SK-N-SH (cell line): ENCODE measurements at regions not wholly inside any gene's neighbourhood (a gene's known extent, or its start where the extent isn't known, plus 50 kb on each side); places are given as distances from the start of the nearest gene placed in this dataset.
A peak's percentile ranks its signal among the peaks of the same experiment; 100 is the strongest.

Experiments
- CTCF ChIA-PET: fragments of 300-600, 350-600 bp; formaldehyde crosslinking; extraction: SDS; loops from one replicate; lab custom pipeline; 2021; lab: Yijun Ruan, JAX
- POLR2A ChIA-PET: fragments of 350-600 bp; sonication (Branson Sonifier 250); formaldehyde crosslinking; extraction: SDS; loops from one replicate; lab custom pipeline; 2020; ENCODE audit warnings: antibody characterized with exemption, inconsistent platforms; lab: Yijun Ruan, JAX
- DNase-seq: peaks from one replicate; pipeline ENCODE4 v3.0.0; 2012
- H2AFZ ChIP-seq: fragments of 200-600 bp; sonication (generic); 2 replicates; pipeline ENCODE4 v1.8.1; 2016; ENCODE audit warnings: antibody characterized with exemption, mild to moderate bottlenecking, low read depth
- H3F3A ChIP-seq: fragments of 200-600 bp; sonication (generic); replicated peaks from 2 replicates; pipeline ENCODE3; 2016; ENCODE audit warnings: antibody characterized with exemption, mild to moderate bottlenecking; ENCODE audit not compliant: insufficient read depth
- H3K27ac ChIP-seq, 2 experiments: fragments of 200-500 bp in 1 of 2; fragments of 200-600 bp in 1 of 2; sonication (Bioruptor generic) in 1 of 2; sonication (generic), shearing (Covaris generic) in 1 of 2; 2 replicates each; pipeline versions ENCODE4 v1.5.1 to v1.6.1; 2014 to 2016; ENCODE audit warnings: low read depth in 2 of 2, inconsistent platforms in 1 of 2, low read length in 1 of 2, mild to moderate bottlenecking in 1 of 2, mixed read lengths in 1 of 2
- H3K27me3 ChIP-seq: fragments of 200-600 bp; sonication (generic), shearing (Covaris generic); 2 replicates; pipeline ENCODE4 v1.6.1; 2016; ENCODE audit warnings: mixed run types; ENCODE audit not compliant: insufficient read depth
- H3K36me3 ChIP-seq, 2 experiments: fragments of 200-500 bp in 1 of 2; fragments of 200-600 bp in 1 of 2; sonication (Bioruptor generic) in 1 of 2; sonication (generic) in 1 of 2; replicated peaks in 1 of 2; 2 replicates each; pipeline versions ENCODE3 to v1.5.1; 2014 to 2016; ENCODE audit warnings: low read length in 1 of 2, mild to moderate bottlenecking in 1 of 2; ENCODE audit not compliant: insufficient read depth in 2 of 2, control insufficient read depth in 1 of 2
- H3K4me1 ChIP-seq, 2 experiments: fragments of 200-500 bp in 1 of 2; fragments of 200-600 bp in 1 of 2; sonication (Bioruptor generic) in 1 of 2; sonication (generic), shearing (Covaris generic) in 1 of 2; 2 replicates each; pipeline versions ENCODE4 v1.5.1 to v1.6.1; 2014 to 2016; ENCODE audit warnings: low read depth in 1 of 2, low read length in 1 of 2, mixed run types in 1 of 2; ENCODE audit not compliant: insufficient read depth in 2 of 2, control insufficient read depth in 1 of 2
- H3K4me2 ChIP-seq: fragments of 200-600 bp; sonication (generic), shearing (Covaris generic); 2 replicates; pipeline ENCODE4 v1.6.1; 2017; ENCODE audit warnings: mixed run types
- H3K4me3 ChIP-seq, 2 experiments: fragments of 200-500 bp in 1 of 2; fragments of 200-600 bp in 1 of 2; sonication (Bioruptor generic) in 1 of 2; sonication (generic), shearing (Covaris generic) in 1 of 2; 2 replicates each; pipeline versions ENCODE4 v1.5.1 to v1.8.1; 2014 to 2016; ENCODE audit warnings: low read depth in 2 of 2, inconsistent platforms in 1 of 2, low read length in 1 of 2, mild to moderate bottlenecking in 1 of 2, mixed read lengths in 1 of 2, moderate library complexity in 1 of 2
- H3K79me2 ChIP-seq: fragments of 200-600 bp; sonication (generic); 2 replicates; pipeline ENCODE4 v1.8.1; 2017; ENCODE audit warnings: mild to moderate bottlenecking; ENCODE audit not compliant: insufficient read depth
- H3K9ac ChIP-seq: fragments of 200-600 bp; sonication (generic); 2 replicates; pipeline ENCODE4 v1.6.1; 2017; ENCODE audit warnings: mixed run types
- H3K9me2 ChIP-seq: fragments of 200-600 bp; sonication (generic); 2 replicates; pipeline ENCODE4 v1.6.1; 2017; ENCODE audit warnings: mixed run types
- H3K9me3 ChIP-seq: fragments of 200-600 bp; sonication (generic); 2 replicates; pipeline ENCODE4 v1.6.1; 2017; ENCODE audit warnings: mixed run types, mild to moderate bottlenecking, moderate library complexity
- H4K20me1 ChIP-seq: fragments of 200-600 bp; sonication (generic); 2 replicates; pipeline ENCODE4 v1.6.1; 2017; ENCODE audit warnings: mild to moderate bottlenecking, mixed run types; ENCODE audit not compliant: insufficient read depth
- CHD2 ChIP-seq: fragments of 150-350 bp; IDR thresholded peaks from 2 replicates; pipeline ENCODE4 v1.6.1; 2018; ENCODE audit warnings: low read length; ENCODE audit not compliant: partially characterized antibody
- ELF1 ChIP-seq: IDR thresholded peaks from 2 replicates; pipeline ENCODE4 v1.4.0; 2012
- EP300 ChIP-seq, 2 experiments: IDR thresholded peaks; 2 replicates each; pipeline versions ENCODE4 v1.4.0 to v1.6.1; 2012; ENCODE audit warnings: borderline replicate concordance in 1 of 2, low read depth in 1 of 2, low read length in 1 of 2
- GABPA ChIP-seq: IDR thresholded peaks from 2 replicates; pipeline ENCODE4 v1.4.0; 2012; ENCODE audit warnings: low read depth, mild to moderate bottlenecking
- JUND ChIP-seq: IDR thresholded peaks from 2 replicates; pipeline ENCODE4 v1.4.0; 2012
- MAX ChIP-seq: IDR thresholded peaks from 2 replicates; pipeline ENCODE4 v1.4.0; 2012; ENCODE audit warnings: low read depth
- MEF2A ChIP-seq: IDR thresholded peaks from 2 replicates; pipeline ENCODE4 v1.4.0; 2012; ENCODE audit warnings: low read depth, borderline replicate concordance
- MXI1 ChIP-seq: IDR thresholded peaks from 2 replicates; pipeline ENCODE4 v1.6.1; 2012; ENCODE audit warnings: mild to moderate bottlenecking, low read depth, low read length, improper control_type of control experiment
- NFIC ChIP-seq: IDR thresholded peaks from 2 replicates; pipeline ENCODE4 v1.4.0; 2012; ENCODE audit warnings: borderline replicate concordance
- POLR2AphosphoS5 ChIP-seq: IDR thresholded peaks from 2 replicates; pipeline ENCODE4 v1.6.1; 2012; ENCODE audit warnings: low read depth, low read length
- RAD21 ChIP-seq: IDR thresholded peaks from 2 replicates; pipeline ENCODE4 v1.6.1; 2012; ENCODE audit warnings: mild to moderate bottlenecking, low read length
- SMC3 ChIP-seq: IDR thresholded peaks from 2 replicates; pipeline ENCODE4 v1.6.1; 2012; ENCODE audit warnings: low read depth, low read length, improper control_type of control experiment
- TAF1 ChIP-seq: IDR thresholded peaks from 2 replicates; pipeline ENCODE4 v1.6.1; 2012; ENCODE audit warnings: low read depth, mild to moderate bottlenecking, low read length, moderate library complexity, borderline replicate concordance
- TCF12 ChIP-seq: IDR thresholded peaks from 2 replicates; pipeline ENCODE4 v1.4.0; 2012
- TEAD4 ChIP-seq: IDR thresholded peaks from 2 replicates; pipeline ENCODE4 v1.4.0; 2012; ENCODE audit warnings: mild to moderate bottlenecking, borderline replicate concordance; ENCODE audit not compliant: insufficient read depth
- YY1 ChIP-seq: IDR thresholded peaks from 2 replicates; pipeline ENCODE4 v1.4.0; 2012; ENCODE audit warnings: low read depth, mild to moderate bottlenecking
- WGBS: methylation state at CpG from one replicate; pipeline ENCODE4 v1.1.6; 2017; ENCODE audit warnings: low lambda C conversion rate; 5-methylcytosine and 5-hydroxymethylcytosine counted together
- TF ChIP-seq, protein P1 (sequence below): IDR thresholded peaks from 2 replicates; pipeline ENCODE4 v1.4.0; 2012; ENCODE audit warnings: low read depth, borderline replicate concordance
- TF ChIP-seq, protein P2 (sequence below): IDR thresholded peaks from 2 replicates; pipeline ENCODE4; 2012

- Histone ChIP-seq H3K9me2 (no peaks in the 10 kb centered on the region), H3K9ac (no peak overlapping the region), H3K4me3 (no peak overlapping the region), H3K36me3 (no peaks in the 10 kb centered on the region), H3F3A (peaks cover 8% of the 10 kb centered on the region), H3K27ac (no peak overlapping the region), H2AFZ (no peak overlapping the region), H3K9me3 (0 out of 2 replicates have a peak, but pooled peaks cover 3% of the 10 kb centered on the region), H3K4me1 (peaks cover 4 to 9% of the 10 kb centered on the region in 2 experiments; a peak in 3 of 4 replicates), H4K20me1 (no peaks in the 10 kb centered on the region), H3K79me2 (no peaks in the 10 kb centered on the region), H3K4me2 (no peak overlapping the region), H3K27me3 (no peaks in the 10 kb centered on the region)
- CTCF ChIA-PET = no interaction called here
- no peak for TF ChIP-seq ELF1
- no peak for TF ChIP-seq TAF1
- TF ChIP-seq CHD2 = no peak
- TF ChIP-seq POLR2AphosphoS5 = no peak
- 95% methylated on average over 9 of the region's 9 CpGs for WGBS
- POLR2A ChIA-PET = no interaction called here
- DNase-seq = no peak
Observed at GRCh38 chr10:60487543-60487942, 97.9 kb upstream of the ANK3 start.

DNA sequence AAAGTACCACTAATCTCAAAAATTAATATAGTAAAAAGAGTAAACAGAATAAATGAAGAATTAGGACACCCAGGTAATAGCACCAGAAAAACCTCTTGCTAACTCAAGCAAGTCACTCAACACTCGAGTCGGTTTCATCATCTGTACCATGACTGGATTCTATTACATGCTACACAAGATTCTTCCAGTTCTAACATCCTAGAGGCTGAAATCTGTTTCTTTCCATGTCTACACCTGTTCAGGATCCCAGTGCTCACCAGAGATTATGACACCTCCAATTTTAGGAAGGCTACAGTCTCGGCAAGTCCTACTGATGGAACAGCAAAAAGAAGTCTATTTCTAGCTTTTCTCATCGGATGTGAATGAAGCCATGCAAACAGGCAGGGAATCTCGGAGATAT lies 95.3 kb upstream of the ANK3 start:
- CTCF ChIA-PET = no interaction called here

DNA sequence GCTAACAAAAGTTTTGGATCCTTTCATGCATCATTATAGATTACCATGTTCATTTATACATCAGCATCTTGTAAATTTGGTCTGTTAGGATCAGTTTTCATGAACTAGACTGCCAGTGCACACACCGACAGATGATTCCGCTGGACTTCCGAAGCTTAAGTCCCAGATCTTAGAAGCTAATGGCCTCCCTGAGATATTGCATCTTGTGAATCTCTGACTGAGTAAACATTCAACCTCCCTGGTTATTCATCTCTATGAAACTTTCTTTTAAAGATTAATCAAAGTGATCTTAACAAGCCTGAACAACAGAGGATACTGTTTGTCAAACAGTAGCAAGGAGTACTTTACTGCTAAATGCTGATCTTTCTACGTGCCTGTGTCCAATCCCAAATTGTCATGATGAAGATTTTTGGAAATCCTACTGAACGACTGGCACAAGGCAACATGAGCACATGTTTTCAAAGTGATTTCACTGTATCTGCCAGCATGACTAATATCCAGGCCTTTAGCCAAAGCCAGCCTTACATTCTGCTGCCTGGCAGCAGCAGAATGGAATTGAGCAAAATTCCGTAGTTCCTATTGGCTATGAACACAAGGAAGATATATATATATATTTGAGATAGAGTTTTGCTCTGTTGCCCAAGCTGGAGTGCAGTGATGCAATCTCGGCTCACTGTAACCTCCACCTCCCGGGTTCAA lies 91.3 kb upstream of the ANK3 start:
- POLR2A ChIA-PET = no interaction called here
- H3K27ac ChIP-seq = peak overlapping the region; percentile 74 to 76; a peak in 3 of 4 replicates
- H2AFZ ChIP-seq = peak overlapping the region; percentile 42
- no peaks in the 10 kb centered on the region for H3K27me3 ChIP-seq
- H3K79me2 ChIP-seq = no peaks in the 10 kb centered on the region
- peaks cover 4 to 36% of the 10 kb centered on the region in 2 experiments for H3K4me1 ChIP-seq
- peak overlapping the region; percentile 45 for H3K4me2 ChIP-seq
- no peaks in the 10 kb centered on the region for H3K36me3 ChIP-seq
- no peaks in the 10 kb centered on the region for H4K20me1 ChIP-seq
- DNase-seq = no peak
- H3K9me2 ChIP-seq = no peaks in the 10 kb centered on the region
- peak overlapping the region; percentile 20; the same call in 1 of the 2 replicates for H3K9ac ChIP-seq
- no peaks in the 10 kb centered on the region for H3K9me3 ChIP-seq
- H3K4me3 ChIP-seq = 0 out of 4 replicates have a peak overlapping the region, but pooled peaks of 1 of the 2 experiments have one; percentile 31
- WGBS = 15% methylated on average over 8 of the region's 8 CpGs
- CTCF ChIA-PET = no interaction called here
- H3F3A ChIP-seq = peaks cover 20% of the 10 kb centered on the region
- peak; percentile 42; the same call in 1 of the 2 replicates for TF ChIP-seq YY1
- no peak for TF ChIP-seq MXI1
- TF ChIP-seq EP300 (IDR thresholded peaks at IDR 0.05; ENCODE audit: borderline replicate concordance in 1 of 2, low read depth in 1 of 2, low read length in 1 of 2) = peak in 1 of 2 experiments; percentile 59; a peak in 2 of 4 replicates
- TF ChIP-seq, protein P1, sequence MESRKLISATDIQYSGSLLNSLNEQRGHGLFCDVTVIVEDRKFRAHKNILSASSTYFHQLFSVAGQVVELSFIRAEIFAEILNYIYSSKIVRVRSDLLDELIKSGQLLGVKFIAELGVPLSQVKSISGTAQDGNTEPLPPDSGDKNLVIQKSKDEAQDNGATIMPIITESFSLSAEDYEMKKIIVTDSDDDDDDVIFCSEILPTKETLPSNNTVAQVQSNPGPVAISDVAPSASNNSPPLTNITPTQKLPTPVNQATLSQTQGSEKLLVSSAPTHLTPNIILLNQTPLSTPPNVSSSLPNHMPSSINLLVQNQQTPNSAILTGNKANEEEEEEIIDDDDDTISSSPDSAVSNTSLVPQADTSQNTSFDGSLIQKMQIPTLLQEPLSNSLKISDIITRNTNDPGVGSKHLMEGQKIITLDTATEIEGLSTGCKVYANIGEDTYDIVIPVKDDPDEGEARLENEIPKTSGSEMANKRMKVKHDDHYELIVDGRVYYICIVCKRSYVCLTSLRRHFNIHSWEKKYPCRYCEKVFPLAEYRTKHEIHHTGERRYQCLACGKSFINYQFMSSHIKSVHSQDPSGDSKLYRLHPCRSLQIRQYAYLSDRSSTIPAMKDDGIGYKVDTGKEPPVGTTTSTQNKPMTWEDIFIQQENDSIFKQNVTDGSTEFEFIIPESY = no peak
- TF ChIP-seq TCF12 = peak; percentile 86
- TF ChIP-seq MAX = peak; percentile 95
- TF ChIP-seq NFIC = peak; percentile 92
- TF ChIP-seq, protein P2, sequence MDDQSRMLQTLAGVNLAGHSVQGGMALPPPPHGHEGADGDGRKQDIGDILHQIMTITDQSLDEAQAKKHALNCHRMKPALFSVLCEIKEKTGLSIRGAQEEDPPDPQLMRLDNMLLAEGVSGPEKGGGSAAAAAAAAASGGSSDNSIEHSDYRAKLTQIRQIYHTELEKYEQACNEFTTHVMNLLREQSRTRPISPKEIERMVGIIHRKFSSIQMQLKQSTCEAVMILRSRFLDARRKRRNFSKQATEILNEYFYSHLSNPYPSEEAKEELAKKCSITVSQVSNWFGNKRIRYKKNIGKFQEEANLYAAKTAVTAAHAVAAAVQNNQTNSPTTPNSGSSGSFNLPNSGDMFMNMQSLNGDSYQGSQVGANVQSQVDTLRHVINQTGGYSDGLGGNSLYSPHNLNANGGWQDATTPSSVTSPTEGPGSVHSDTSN = peak; percentile 64
- 0 out of 2 replicates have a peak, but pooled peaks have one; percentile 47 for TF ChIP-seq TEAD4

More for the DNA sequence above, 95.3 kb upstream of the ANK3 start:
- Histone ChIP-seq H3K27me3 (no peaks in the 10 kb centered on the region), H3K9me2 (no peaks in the 10 kb centered on the region), H3K27ac (no peak overlapping the region), H3F3A (peaks cover 18% of the 10 kb centered on the region), H3K4me3 (no peak overlapping the region), H3K4me1 (peaks cover 7 to 23% of the 10 kb centered on the region in 2 experiments), H3K4me2 (no peak overlapping the region), H3K9ac (no peak overlapping the region), H4K20me1 (no peaks in the 10 kb centered on the region), H3K36me3 (no peaks in the 10 kb centered on the region), H2AFZ (no peak overlapping the region), H3K9me3 (no peaks in the 10 kb centered on the region), H3K79me2 (no peaks in the 10 kb centered on the region)
- DNase-seq = no peak
- WGBS = 94% methylated on average over 5 of the region's 5 CpGs
- POLR2A ChIA-PET = no interaction called here
- TF ChIP-seq SMC3 (no peak), TCF12 (no peak), RAD21 (no peak), CHD2 (no peak), MEF2A (no peak), NFIC (no peak), JUND (no peak), GABPA (no peak)
- TF ChIP-seq, protein P2 = no peak
